ENCODE measurements at regions not wholly inside any gene's neighbourhood (a gene's known extent, or its start where the extent isn't known, plus 50 kb on each side); places are given as distances from the start of the nearest gene placed in this dataset.
"Not testable (repeated sequence)": the region's sequence is repeated elsewhere in the genome, so short reads cannot be mapped to it uniquely, and the experiment has no call there.

DNA sequence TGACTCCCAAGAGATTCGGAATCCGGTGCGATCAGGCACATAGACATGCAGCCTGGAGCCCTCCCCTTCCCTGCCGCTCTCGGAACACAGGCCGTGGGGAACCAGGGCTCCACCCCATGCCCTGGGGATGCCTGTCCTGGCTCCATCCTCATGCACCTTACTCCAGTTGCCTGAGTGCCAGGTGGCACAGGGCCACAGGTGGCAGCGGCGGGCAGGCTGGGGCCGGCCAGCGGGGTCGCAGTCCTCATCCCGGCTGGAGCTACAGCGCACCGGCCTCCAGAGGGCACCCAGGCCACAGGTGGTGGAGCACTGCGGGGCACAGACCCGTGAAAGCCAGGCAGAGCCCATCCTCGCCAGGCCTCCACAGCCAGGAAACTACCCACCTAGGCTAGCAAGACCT lies 119.9 kb upstream of the AKAP13 start:
- not testable (repeated sequence) for H2AFZ ChIP-seq; H4K20me1 ChIP-seq (replicated peaks; ENCODE audit: insufficient read depth); H3K9me2 ChIP-seq (ENCODE audit: insufficient read depth); H3K4me3 Mint-ChIP-seq; H3K4me1 Mint-ChIP-seq; H3K27me3 ChIP-seq (ENCODE audit: insufficient read depth); H3K27me3 Mint-ChIP-seq (ENCODE audit: insufficient read depth, low read depth, poor library complexity); H3K27ac Mint-ChIP-seq; H3K27ac ChIP-seq (ENCODE audit: low read depth); H3K9me3 Mint-ChIP-seq; H3K79me2 ChIP-seq (replicated peaks; ENCODE audit: insufficient read depth); DNase-seq (ENCODE audit: low spot score); H3K4me3 ChIP-seq; H3K36me3 ChIP-seq (ENCODE audit: insufficient read depth); H3F3A ChIP-seq (replicated peaks; ENCODE audit: low read depth); H3K4me1 ChIP-seq (ENCODE audit: insufficient read depth); H3K36me3 Mint-ChIP-seq (ENCODE audit: low read depth); H3K4me2 ChIP-seq
- ATAC-seq: peak; percentile 53
- TF ChIP-seq, protein P1, sequence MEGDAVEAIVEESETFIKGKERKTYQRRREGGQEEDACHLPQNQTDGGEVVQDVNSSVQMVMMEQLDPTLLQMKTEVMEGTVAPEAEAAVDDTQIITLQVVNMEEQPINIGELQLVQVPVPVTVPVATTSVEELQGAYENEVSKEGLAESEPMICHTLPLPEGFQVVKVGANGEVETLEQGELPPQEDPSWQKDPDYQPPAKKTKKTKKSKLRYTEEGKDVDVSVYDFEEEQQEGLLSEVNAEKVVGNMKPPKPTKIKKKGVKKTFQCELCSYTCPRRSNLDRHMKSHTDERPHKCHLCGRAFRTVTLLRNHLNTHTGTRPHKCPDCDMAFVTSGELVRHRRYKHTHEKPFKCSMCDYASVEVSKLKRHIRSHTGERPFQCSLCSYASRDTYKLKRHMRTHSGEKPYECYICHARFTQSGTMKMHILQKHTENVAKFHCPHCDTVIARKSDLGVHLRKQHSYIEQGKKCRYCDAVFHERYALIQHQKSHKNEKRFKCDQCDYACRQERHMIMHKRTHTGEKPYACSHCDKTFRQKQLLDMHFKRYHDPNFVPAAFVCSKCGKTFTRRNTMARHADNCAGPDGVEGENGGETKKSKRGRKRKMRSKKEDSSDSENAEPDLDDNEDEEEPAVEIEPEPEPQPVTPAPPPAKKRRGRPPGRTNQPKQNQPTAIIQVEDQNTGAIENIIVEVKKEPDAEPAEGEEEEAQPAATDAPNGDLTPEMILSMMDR (conservative IDR thresholded peaks at IDR 0.05; ENCODE audit: low read depth in 2 of 2): peak in 1 of 2 experiments; percentile 31; a peak in 2 of 4 replicates

DNA sequence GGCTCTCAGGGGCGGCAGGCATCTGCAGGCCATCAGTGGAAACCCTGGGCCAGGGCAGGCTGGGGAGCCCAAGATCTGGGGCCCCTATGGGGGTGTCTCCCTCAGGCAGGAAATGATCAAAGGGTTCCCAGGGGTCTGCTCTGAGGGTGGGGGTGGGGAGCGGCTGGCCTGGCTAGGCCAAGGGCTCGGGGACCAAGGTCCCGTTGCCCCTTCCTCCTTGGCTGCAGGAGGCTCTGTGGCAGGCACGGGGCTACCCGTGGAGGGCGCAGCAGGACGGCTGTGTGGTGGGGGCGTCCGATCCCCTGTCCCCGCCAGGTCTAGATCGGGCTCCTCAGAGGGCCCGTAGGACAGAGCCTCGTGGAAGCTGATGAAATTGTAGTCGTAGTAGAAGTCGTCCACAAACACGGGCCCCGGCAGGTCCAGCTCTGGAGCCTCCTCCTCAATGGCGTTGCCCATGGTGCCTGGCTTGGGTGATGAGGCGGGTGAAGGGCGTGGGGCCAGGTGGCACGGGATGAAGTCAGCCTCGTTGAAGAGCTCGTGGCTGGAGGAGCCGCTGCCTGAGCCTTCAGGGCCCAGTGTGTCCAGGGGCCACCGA lies 117.8 kb upstream of the AKAP13 start:
- not testable (repeated sequence) for H3K4me3 Mint-ChIP-seq

DNA sequence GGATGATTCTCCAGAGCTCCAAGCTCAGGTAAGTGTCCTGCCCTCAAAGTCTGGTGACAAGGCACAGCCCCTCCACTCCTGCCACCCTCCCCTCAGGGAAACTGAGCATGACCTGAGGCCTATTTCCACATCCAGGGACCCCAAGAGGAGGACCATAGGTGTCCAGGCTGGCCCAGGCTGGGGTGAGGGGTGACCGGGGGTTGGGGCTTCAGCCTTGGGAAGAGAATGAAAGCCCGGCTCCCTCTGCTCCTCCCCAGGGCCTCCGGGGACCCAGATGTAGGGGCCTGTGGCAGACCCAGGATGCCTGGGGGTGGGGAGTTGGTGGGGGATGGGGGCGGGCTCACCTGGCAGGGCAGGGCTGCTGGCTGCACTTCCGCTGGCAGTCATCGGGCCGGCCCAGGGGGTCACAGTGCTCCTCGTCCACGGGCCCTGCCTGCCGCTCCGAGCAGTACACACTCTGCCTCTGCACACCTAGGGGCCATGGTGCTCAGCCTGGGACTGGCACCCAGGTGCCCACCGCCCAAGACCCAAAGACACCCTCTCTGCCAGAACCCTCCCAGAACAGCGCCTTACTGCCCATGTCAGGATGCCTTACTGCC lies 116.5 kb upstream of the AKAP13 start:
- not testable (repeated sequence) for H3K36me3 Mint-ChIP-seq (ENCODE audit: low read depth); H3K27ac Mint-ChIP-seq; H2AFZ ChIP-seq; H3K4me3 Mint-ChIP-seq; H3K79me2 ChIP-seq (replicated peaks; ENCODE audit: insufficient read depth); H3K4me2 ChIP-seq; H3K9me3 Mint-ChIP-seq; H3K4me1 Mint-ChIP-seq; H3K9me2 ChIP-seq (ENCODE audit: insufficient read depth); H3K27ac ChIP-seq (ENCODE audit: low read depth); H3K4me1 ChIP-seq (ENCODE audit: insufficient read depth); H3K27me3 Mint-ChIP-seq (ENCODE audit: insufficient read depth, low read depth, poor library complexity); H3F3A ChIP-seq (replicated peaks; ENCODE audit: low read depth); H3K36me3 ChIP-seq (ENCODE audit: insufficient read depth); ATAC-seq; H3K27me3 ChIP-seq (ENCODE audit: insufficient read depth); H3K4me3 ChIP-seq; DNase-seq (ENCODE audit: low spot score); H4K20me1 ChIP-seq (replicated peaks; ENCODE audit: insufficient read depth)

More for the DNA sequence above, 117.8 kb upstream of the AKAP13 start:
- not testable (repeated sequence) for H3K4me1 ChIP-seq (ENCODE audit: insufficient read depth); H4K20me1 ChIP-seq (replicated peaks; ENCODE audit: insufficient read depth); H3K4me1 Mint-ChIP-seq; H3F3A ChIP-seq (replicated peaks; ENCODE audit: low read depth); H3K27ac ChIP-seq (ENCODE audit: low read depth); H3K36me3 ChIP-seq (ENCODE audit: insufficient read depth); DNase-seq (ENCODE audit: low spot score); H3K79me2 ChIP-seq (replicated peaks; ENCODE audit: insufficient read depth); H3K27ac Mint-ChIP-seq; H2AFZ ChIP-seq; H3K9me3 Mint-ChIP-seq; H3K36me3 Mint-ChIP-seq (ENCODE audit: low read depth); H3K27me3 ChIP-seq (ENCODE audit: insufficient read depth); ATAC-seq; H3K9me2 ChIP-seq (ENCODE audit: insufficient read depth); H3K27me3 Mint-ChIP-seq (ENCODE audit: insufficient read depth, low read depth, poor library complexity); H3K4me2 ChIP-seq; H3K4me3 ChIP-seq

DNA sequence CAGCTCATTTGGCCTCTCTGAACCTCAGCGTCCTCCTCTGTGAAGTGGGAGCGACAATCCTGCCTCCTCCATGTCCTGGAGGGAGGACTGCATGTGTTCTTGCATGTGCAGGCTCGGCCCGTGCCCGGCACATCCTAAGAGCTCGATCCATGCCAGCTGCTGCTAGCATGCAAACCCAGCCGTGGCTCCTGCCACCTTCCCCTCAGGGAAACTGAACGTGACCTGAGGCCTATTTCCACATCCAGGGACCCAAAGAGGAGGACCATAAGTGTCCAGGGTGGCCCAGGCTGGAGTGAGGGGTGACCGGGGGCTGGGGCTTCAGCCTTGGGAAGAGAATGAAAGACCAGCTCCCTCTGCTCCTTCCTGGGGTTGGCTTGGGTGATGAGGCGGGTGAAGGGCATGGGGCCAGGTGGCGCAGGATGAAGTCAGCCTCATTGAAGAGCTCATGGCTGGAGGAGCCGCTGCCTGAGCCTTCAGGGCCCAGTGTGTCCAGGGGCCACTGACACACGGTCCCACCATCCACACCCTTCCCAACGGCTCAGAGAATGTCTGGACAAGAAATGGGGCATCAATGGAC lies 115.7 kb upstream of the AKAP13 start:
- not testable (repeated sequence) for H3K27ac Mint-ChIP-seq; H3K27ac ChIP-seq (ENCODE audit: low read depth); H3K9me2 ChIP-seq (ENCODE audit: insufficient read depth); H3K27me3 Mint-ChIP-seq (ENCODE audit: insufficient read depth, low read depth, poor library complexity); H3K4me3 ChIP-seq; H3K4me1 Mint-ChIP-seq; DNase-seq (ENCODE audit: low spot score); ATAC-seq; H3K4me3 Mint-ChIP-seq; H3K27me3 ChIP-seq (ENCODE audit: insufficient read depth); H2AFZ ChIP-seq; H3K36me3 Mint-ChIP-seq (ENCODE audit: low read depth); H3K36me3 ChIP-seq (ENCODE audit: insufficient read depth); H3F3A ChIP-seq (replicated peaks; ENCODE audit: low read depth); H3K9me3 Mint-ChIP-seq; H3K79me2 ChIP-seq (replicated peaks; ENCODE audit: insufficient read depth); H3K4me2 ChIP-seq; H3K4me1 ChIP-seq (ENCODE audit: insufficient read depth); H4K20me1 ChIP-seq (replicated peaks; ENCODE audit: insufficient read depth)

DNA sequence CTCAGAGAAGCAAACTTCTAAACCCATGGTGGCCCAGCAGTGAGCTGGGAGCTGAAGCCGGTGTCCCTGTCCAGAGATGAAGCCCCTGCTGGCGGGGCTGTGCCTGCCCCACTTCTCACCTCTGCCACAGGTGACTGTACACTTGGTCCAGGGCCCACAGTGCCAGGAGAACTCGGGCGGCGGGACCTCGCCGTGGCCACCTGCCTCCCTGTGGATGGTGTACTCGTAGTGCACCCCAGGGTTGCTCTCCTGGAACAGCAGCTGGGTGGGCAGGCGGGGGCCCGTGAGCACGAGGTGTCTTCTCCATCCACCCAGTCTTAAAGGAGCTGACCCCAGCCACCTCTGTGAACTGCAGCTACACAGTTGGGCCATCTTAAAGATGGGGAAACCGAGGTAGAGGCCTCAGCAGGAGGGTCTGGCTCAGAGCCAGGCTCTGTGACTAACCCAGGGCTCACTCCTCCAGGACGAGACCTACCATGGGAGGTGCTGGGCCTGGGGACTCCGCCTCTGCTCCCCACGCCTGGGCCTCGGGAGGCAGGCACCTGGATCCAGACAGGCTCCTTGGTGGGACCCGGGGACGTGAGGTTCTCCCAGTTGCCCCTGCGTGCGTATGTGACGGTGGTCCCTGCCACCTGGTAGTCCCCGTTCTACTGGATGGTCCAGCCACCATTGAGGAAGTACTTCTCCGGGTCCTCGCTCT lies 113.1 kb upstream of the AKAP13 start:
- not testable (repeated sequence) for H4K20me1 ChIP-seq (replicated peaks; ENCODE audit: insufficient read depth); H3K4me2 ChIP-seq; H3K4me1 Mint-ChIP-seq; DNase-seq (ENCODE audit: low spot score); H3K4me1 ChIP-seq (ENCODE audit: insufficient read depth); H3K27me3 Mint-ChIP-seq (ENCODE audit: insufficient read depth, low read depth, poor library complexity); H3K4me3 Mint-ChIP-seq; H3K9me3 Mint-ChIP-seq; H3K27ac ChIP-seq (ENCODE audit: low read depth); ATAC-seq; H3K27me3 ChIP-seq (ENCODE audit: insufficient read depth); H3K36me3 ChIP-seq (ENCODE audit: insufficient read depth); H3K27ac Mint-ChIP-seq; H3K36me3 Mint-ChIP-seq (ENCODE audit: low read depth); H3F3A ChIP-seq (replicated peaks; ENCODE audit: low read depth); H2AFZ ChIP-seq; H3K9me2 ChIP-seq (ENCODE audit: insufficient read depth); H3K4me3 ChIP-seq; H3K79me2 ChIP-seq (replicated peaks; ENCODE audit: insufficient read depth)
